LNCAP (cell line): ENCODE measurements at regions not wholly inside any gene's neighbourhood (a gene's known extent, or its start where the extent isn't known, plus 50 kb on each side); places are given as distances from the start of the nearest gene placed in this dataset.

ENCODE experiments used
- TF ChIP-seq, protein P1 (sequence below): fragments of 450-650 bp; IDR thresholded peaks from 2 replicates; pipeline ENCODE4 v1.5.1; 2017; ENCODE audit warnings: mild to moderate bottlenecking

- TF ChIP-seq, protein P1, sequence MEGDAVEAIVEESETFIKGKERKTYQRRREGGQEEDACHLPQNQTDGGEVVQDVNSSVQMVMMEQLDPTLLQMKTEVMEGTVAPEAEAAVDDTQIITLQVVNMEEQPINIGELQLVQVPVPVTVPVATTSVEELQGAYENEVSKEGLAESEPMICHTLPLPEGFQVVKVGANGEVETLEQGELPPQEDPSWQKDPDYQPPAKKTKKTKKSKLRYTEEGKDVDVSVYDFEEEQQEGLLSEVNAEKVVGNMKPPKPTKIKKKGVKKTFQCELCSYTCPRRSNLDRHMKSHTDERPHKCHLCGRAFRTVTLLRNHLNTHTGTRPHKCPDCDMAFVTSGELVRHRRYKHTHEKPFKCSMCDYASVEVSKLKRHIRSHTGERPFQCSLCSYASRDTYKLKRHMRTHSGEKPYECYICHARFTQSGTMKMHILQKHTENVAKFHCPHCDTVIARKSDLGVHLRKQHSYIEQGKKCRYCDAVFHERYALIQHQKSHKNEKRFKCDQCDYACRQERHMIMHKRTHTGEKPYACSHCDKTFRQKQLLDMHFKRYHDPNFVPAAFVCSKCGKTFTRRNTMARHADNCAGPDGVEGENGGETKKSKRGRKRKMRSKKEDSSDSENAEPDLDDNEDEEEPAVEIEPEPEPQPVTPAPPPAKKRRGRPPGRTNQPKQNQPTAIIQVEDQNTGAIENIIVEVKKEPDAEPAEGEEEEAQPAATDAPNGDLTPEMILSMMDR = no peak
These were observed 61.3 kb upstream of the SDK2 start for GRCh38 chr17:73705594-73705993.

- TF ChIP-seq, protein P1 = no peak
These were observed 62.2 kb upstream of the SDK2 start for GRCh38 chr17:73706428-73706827.

DNA sequence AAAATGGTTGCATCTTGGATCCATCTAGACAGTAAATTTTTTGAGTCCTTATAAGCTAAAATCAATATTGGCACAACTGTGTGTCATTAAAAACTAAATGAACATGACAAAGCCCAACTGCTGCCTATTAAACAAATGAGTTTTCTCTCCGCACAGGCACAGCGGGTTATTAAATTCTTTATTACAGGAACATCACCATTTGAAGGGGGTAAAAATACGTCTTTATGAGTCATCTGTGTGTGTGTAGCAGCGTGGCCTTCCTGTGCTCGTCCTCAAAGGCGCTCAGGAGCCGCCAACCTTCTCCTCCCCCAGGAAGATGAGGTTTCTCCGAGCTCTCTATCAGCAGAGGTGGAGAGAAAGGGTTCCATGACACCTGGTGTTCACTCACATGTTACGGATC, 62.6 kb upstream of the SDK2 start:
- TF ChIP-seq, protein P1 = no peak

GRCh38 chr17:73707358-73707757, 63.1 kb upstream of the SDK2 start:
- TF ChIP-seq, protein P1 = no peak

GRCh38 chr17:73710095-73710592, 65.9 kb upstream of the SDK2 start:
- TF ChIP-seq, protein P1 = peak; percentile 90

- TF ChIP-seq, protein P1 = no peak
These were observed 66.9 kb upstream of the SDK2 start for GRCh38 chr17:73711184-73711583.

DNA sequence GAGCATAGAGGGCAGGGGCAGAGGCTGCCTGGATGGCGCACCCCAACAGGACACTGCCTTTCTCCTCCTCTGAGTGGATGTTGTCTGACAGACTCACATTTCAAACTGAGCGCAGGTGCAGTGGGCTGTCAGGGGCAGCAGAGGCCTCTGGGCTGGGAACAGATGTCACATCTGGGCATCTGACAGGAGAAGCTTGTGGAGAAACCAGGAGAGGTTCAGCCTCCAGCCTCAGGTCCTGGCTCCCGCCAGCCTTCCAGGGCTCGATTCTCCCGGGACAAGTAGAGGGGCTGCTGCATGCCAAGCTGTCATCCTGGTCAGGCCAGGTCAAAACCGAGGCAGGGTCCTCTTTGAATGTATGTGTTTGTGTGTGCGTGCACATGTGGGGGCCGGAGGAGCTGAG, 67.7 kb upstream of the SDK2 start:
- TF ChIP-seq, protein P1 = no peak

- TF ChIP-seq, protein P1 = no peak
These were observed 68.9 kb upstream of the SDK2 start for GRCh38 chr17:73713136-73713535.
